ENCODE measurements at regions not wholly inside any gene's neighbourhood (a gene's known extent, or its start where the extent isn't known, plus 50 kb on each side); places are given as distances from the start of the nearest gene placed in this dataset.
"Not testable (repeated sequence)": the region's sequence is repeated elsewhere in the genome, so short reads cannot be mapped to it uniquely, and the experiment has no call there.

DNA sequence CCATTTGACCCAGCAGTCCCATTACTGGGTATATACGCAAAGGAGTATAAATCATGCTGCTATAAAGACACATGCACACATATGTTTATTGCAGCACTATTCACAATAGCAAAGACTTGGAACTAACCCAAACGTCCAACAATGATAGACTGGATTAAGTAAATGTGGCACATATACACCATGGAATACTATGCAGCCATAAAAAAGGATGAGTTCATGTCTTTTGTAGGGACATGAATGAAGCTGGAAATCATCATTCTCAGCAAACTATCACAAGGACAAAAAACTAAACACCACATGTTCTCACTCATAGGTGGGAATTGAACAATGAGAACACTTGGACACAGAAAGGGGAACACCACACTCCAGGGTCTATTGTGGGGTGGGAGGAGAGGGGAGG lies 168.3 kb downstream of the TENT5A start:
- TF ChIP-seq, protein P1, sequence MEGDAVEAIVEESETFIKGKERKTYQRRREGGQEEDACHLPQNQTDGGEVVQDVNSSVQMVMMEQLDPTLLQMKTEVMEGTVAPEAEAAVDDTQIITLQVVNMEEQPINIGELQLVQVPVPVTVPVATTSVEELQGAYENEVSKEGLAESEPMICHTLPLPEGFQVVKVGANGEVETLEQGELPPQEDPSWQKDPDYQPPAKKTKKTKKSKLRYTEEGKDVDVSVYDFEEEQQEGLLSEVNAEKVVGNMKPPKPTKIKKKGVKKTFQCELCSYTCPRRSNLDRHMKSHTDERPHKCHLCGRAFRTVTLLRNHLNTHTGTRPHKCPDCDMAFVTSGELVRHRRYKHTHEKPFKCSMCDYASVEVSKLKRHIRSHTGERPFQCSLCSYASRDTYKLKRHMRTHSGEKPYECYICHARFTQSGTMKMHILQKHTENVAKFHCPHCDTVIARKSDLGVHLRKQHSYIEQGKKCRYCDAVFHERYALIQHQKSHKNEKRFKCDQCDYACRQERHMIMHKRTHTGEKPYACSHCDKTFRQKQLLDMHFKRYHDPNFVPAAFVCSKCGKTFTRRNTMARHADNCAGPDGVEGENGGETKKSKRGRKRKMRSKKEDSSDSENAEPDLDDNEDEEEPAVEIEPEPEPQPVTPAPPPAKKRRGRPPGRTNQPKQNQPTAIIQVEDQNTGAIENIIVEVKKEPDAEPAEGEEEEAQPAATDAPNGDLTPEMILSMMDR (IDR thresholded peaks at IDR 0.05), result not testable (repeated sequence)
- not testable (repeated sequence) for TF ChIP-seq TCF7L2 (IDR thresholded peaks at IDR 0.05; ENCODE audit: low read depth, low read length)
